KMS-11 (cell line): ENCODE measurements at regions not wholly inside any gene's neighbourhood (a gene's known extent, or its start where the extent isn't known, plus 50 kb on each side); places are given as distances from the start of the nearest gene placed in this dataset.

Experiments used
- H2AFZ ChIP-seq: fragments of 200-600 bp; sonication (generic); 2 replicates; pipeline ENCODE4 v1.6.1; 2016; ENCODE audit warnings: antibody characterized with exemption, mixed run types, low read depth
- H3K27ac ChIP-seq: fragments of 200-600 bp; sonication (generic); 2 replicates; pipeline ENCODE4 v1.6.1; 2016; ENCODE audit warnings: mild to moderate bottlenecking, mixed run types
- H3K27me3 ChIP-seq: fragments of 200-600 bp; sonication (generic); 2 replicates; pipeline ENCODE4 v1.6.1; 2017; ENCODE audit warnings: mild to moderate bottlenecking, low read depth, mixed run types, moderate library complexity; ENCODE audit not compliant: insufficient read depth
- H3K36me3 ChIP-seq: fragments of 200-600 bp; sonication (generic); 2 replicates; pipeline ENCODE4 v1.6.1; 2017; ENCODE audit warnings: mild to moderate bottlenecking, mixed run types; ENCODE audit not compliant: insufficient read depth
- H3K4me1 ChIP-seq: fragments of 200-600 bp; sonication (generic); 2 replicates; pipeline ENCODE4 v1.6.1; 2016; ENCODE audit warnings: mild to moderate bottlenecking, low read depth, mixed run types; ENCODE audit not compliant: poor library complexity, severe bottlenecking
- H3K4me2 ChIP-seq: fragments of 200-600 bp; sonication (generic); 2 replicates; pipeline ENCODE4 v1.7.0; 2016; ENCODE audit warnings: mild to moderate bottlenecking, mixed run types
- H3K4me3 ChIP-seq: fragments of 200-600 bp; sonication (generic); IDR thresholded peaks from 2 replicates; pipeline ENCODE4 v1.6.1; 2017; ENCODE audit warnings: low read depth, low read length, mixed read lengths; ENCODE audit not compliant: insufficient read depth
- H3K79me2 ChIP-seq: fragments of 200-600 bp; sonication (generic); 2 replicates; pipeline ENCODE4 v1.6.1; 2016; ENCODE audit warnings: low read depth, mixed run types; ENCODE audit not compliant: insufficient read depth
- H3K9ac ChIP-seq: fragments of 200-600 bp; sonication (generic); 2 replicates; pipeline ENCODE4 v1.6.1; 2016; ENCODE audit warnings: mild to moderate bottlenecking, mixed run types
- H4K20me1 ChIP-seq: fragments of 200-600 bp; sonication (generic); 2 replicates; pipeline ENCODE4 v1.6.1; 2016; ENCODE audit warnings: mild to moderate bottlenecking, mixed run types; ENCODE audit not compliant: insufficient read depth
- TF ChIP-seq, protein P1 (sequence below): fragments of 200-600 bp; sonication (generic); conservative IDR thresholded peaks from 2 replicates; pipeline ENCODE4 v1.6.1; 2017; ENCODE audit warnings: low read depth, mild to moderate bottlenecking, antibody characterized with exemption, low read length, moderate library complexity, mixed read lengths

DNA sequence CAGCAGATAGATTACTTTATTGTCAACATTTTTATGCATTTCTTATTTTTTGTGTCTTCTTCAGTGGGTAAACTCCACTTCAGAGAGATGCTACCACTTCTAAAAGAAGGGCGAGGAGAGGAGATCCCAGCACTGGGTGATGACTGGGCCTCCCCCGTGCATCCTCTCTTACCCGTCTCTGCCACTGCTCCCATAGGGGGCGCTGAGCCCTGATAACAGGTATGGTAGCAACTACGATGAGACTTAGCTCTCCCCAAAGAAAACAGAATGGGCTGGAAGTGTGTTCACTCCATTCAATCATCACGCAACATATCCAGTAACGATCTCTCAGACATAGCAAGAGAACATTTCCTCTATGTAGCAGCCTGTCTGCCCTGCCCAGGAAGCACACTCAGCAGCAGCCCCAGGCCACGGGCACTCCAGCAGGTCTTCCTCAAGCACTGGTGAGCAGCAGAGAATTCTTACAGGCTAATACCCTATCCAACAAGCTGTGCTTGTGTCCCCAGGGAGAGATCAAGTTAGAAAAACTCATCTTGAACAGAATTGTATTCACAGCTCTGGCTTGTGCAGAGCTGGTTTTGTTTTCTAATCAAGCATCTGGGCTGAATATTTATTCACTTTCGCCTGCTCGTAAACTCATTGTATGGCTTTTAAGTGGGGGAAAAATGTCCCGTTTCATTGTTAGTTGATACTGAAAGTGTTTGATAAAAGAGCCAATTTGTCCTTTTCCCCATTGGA, 533.1 kb upstream of the CDH4 start:
- no peak overlapping the region for H3K9ac ChIP-seq
- no peaks in the 10 kb centered on the region for H3K4me1 ChIP-seq
- TF ChIP-seq, protein P1, sequence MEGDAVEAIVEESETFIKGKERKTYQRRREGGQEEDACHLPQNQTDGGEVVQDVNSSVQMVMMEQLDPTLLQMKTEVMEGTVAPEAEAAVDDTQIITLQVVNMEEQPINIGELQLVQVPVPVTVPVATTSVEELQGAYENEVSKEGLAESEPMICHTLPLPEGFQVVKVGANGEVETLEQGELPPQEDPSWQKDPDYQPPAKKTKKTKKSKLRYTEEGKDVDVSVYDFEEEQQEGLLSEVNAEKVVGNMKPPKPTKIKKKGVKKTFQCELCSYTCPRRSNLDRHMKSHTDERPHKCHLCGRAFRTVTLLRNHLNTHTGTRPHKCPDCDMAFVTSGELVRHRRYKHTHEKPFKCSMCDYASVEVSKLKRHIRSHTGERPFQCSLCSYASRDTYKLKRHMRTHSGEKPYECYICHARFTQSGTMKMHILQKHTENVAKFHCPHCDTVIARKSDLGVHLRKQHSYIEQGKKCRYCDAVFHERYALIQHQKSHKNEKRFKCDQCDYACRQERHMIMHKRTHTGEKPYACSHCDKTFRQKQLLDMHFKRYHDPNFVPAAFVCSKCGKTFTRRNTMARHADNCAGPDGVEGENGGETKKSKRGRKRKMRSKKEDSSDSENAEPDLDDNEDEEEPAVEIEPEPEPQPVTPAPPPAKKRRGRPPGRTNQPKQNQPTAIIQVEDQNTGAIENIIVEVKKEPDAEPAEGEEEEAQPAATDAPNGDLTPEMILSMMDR: no peak
- no peak overlapping the region for H3K4me3 ChIP-seq
- H3K27ac ChIP-seq: no peak overlapping the region
- H3K36me3 ChIP-seq: no peaks in the 10 kb centered on the region
- no peak overlapping the region for H3K4me2 ChIP-seq
- H3K79me2 ChIP-seq: no peaks in the 10 kb centered on the region
- H3K27me3 ChIP-seq: no peaks in the 10 kb centered on the region
- H4K20me1 ChIP-seq: no peaks in the 10 kb centered on the region
- H2AFZ ChIP-seq: no peak overlapping the region

DNA sequence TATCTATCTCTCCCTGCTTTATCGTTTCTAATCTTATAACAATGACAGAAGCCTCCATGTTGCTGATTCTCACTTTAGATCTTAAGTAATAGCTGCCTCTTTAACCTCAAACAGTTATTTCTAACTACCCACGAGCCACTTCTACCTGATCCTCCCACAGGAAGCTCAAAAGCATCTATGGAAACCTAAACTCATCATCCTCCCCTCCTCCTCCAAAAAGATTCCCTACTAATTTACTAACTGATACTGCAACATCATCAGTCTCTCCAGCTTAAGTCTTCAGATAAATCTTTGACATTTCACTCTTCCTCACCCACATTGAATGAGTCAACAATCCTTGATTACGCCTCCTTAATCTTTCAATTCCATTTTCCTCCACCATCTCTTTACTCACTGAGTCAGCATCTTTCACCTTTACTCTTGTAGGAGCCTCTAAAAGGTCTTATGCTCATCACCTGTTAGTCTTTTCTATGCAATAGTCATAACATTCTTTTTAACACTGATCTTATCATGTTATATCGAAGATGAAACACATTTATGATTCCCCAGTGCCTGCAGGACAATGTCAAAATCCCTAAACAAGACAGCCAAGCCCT, 526.7 kb upstream of the CDH4 start:
- Histone ChIP-seq H3K36me3 (no peaks in the 10 kb centered on the region), H3K9ac (no peak overlapping the region), H3K79me2 (no peaks in the 10 kb centered on the region), H2AFZ (no peak overlapping the region), H3K4me2 (no peak overlapping the region), H3K27me3 (no peaks in the 10 kb centered on the region), H4K20me1 (no peaks in the 10 kb centered on the region), H3K4me1 (no peaks in the 10 kb centered on the region), H3K27ac (no peak overlapping the region), H3K4me3 (no peak overlapping the region)
- TF ChIP-seq, protein P1: no peak

DNA sequence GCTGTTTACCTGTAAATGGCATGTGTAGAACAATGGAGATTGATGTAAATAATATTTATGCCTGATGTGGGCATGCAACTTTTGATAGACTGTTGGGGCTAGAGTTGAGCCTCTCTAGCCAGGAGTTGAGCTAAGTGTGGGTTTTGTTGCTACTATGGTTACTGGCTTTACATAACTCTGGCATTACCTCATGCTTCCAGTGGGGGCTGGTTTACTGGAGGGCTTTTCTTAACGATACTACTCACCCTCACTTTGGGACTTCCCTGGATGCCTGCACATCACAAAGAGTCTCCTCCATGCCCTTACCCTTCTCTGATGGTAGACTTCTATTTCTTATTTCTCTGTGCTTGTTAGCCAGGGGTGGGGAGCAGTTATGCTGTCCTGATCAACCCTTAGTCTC, 524.6 kb upstream of the CDH4 start:
- Histone ChIP-seq H3K9ac (no peak overlapping the region), H3K27me3 (no peaks in the 10 kb centered on the region), H3K79me2 (no peaks in the 10 kb centered on the region), H3K27ac (no peak overlapping the region), H3K4me2 (no peak overlapping the region), H2AFZ (no peak overlapping the region), H4K20me1 (no peaks in the 10 kb centered on the region), H3K4me1 (no peaks in the 10 kb centered on the region), H3K36me3 (no peaks in the 10 kb centered on the region), H3K4me3 (no peak overlapping the region)
- TF ChIP-seq, protein P1: no peak

DNA sequence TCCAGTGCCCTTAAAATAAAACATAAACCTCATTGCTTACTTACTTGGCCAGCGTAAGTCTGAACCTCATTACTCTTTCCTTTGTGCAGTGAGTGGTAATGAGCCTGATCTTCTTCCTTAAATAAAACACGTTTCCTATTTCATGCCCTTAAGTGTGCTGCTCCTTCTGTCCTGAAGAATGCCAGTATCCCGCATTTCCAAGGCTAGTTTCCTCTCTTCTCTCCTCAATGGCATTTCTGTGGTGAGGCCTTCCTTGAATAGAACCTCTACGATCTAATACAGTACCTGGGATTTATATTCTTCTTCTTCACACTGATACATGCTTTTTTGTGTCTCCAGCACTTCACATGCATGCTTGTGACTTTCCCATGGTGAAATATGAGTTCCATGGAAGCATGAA, 523.4 kb upstream of the CDH4 start:
- TF ChIP-seq, protein P1: no peak
- Histone ChIP-seq H3K4me3 (no peak overlapping the region), H3K27me3 (no peaks in the 10 kb centered on the region), H3K36me3 (no peaks in the 10 kb centered on the region), H2AFZ (no peak overlapping the region), H4K20me1 (no peaks in the 10 kb centered on the region), H3K4me2 (no peak overlapping the region), H3K4me1 (no peaks in the 10 kb centered on the region), H3K79me2 (no peaks in the 10 kb centered on the region), H3K9ac (no peak overlapping the region), H3K27ac (no peak overlapping the region)
